Lower lobe of right lung (tissue), 2 donors: ENCODE measurements at regions not wholly inside any gene's neighbourhood (a gene's known extent, or its start where the extent isn't known, plus 50 kb on each side); places are given as distances from the start of the nearest gene placed in this dataset.

ENCODE experiments used
- ATAC-seq, 2 donors: fragments of 200-7000 bp; cut with Tn5 transposase; one replicate each; pipeline ENCODE4 v1.9.1; 2020 to 2022; ENCODE audit warnings: mild to moderate bottlenecking in 2 of 2, moderate library complexity in 2 of 2
- DNase-seq: peaks from one replicate; pipeline ENCODE4 v3.0.0-alpha.2; 2020
- H3K27ac ChIP-seq: fragments of 200-600 bp; one replicate; pipeline ENCODE4 v1.8.0; 2022
- H3K27me3 ChIP-seq: fragments of 200-600 bp; one replicate; pipeline ENCODE4 v1.8.0; 2022; ENCODE audit warnings: low read depth
- H3K36me3 ChIP-seq: fragments of 200-600 bp; one replicate; pipeline ENCODE4 v1.8.0; 2022; ENCODE audit warnings: mild to moderate bottlenecking
- H3K4me1 ChIP-seq: fragments of 200-600 bp; one replicate; pipeline ENCODE4 v1.8.0; 2022
- H3K4me3 ChIP-seq: fragments of 200-600 bp; one replicate; pipeline ENCODE4 v1.8.0; 2022; ENCODE audit warnings: mild to moderate bottlenecking
- H3K9me3 ChIP-seq: fragments of 200-600 bp; one replicate; pipeline ENCODE4 v1.8.0; 2022
- CTCF ChIP-seq: fragments of 200-600 bp; IDR thresholded peaks from one replicate; pipeline ENCODE4 v1.8.0; 2022; ENCODE audit warnings: antibody characterized with exemption, mild to moderate bottlenecking
- intact Hi-C: fragments of 100-400 bp; cut with DNase I; formaldehyde crosslinking; loops from one replicate; pipeline ENCODE4 v1.11.0; 2022
- donor health status: DM: no; HTN: yes; CAD: no; lungs with severe emphysema.

GRCh38 chrX:97844943-97845342, 961.2 kb downstream of the RPA4 start:
- TF ChIP-seq CTCF, result no peak
- ATAC-seq, result no peak
- no peak for DNase-seq
- intact Hi-C loops, result no loop called here
- H3K9me3 ChIP-seq, result no peaks in the 10 kb centered on the region
- H3K4me3 ChIP-seq, result no peak overlapping the region
- no peaks in the 10 kb centered on the region for H3K4me1 ChIP-seq
- H3K27ac ChIP-seq, result no peak overlapping the region
- no peaks in the 10 kb centered on the region for H3K27me3 ChIP-seq
- H3K36me3 ChIP-seq, result no peaks in the 10 kb centered on the region

GRCh38 chrX:97845451-97845850, 961.7 kb downstream of the RPA4 start:
- H3K27me3 ChIP-seq, result no peaks in the 10 kb centered on the region
- intact Hi-C loops, result no loop called here
- no peak overlapping the region for H3K27ac ChIP-seq
- ATAC-seq, result no peak
- no peak for TF ChIP-seq CTCF
- DNase-seq, result no peak
- H3K4me1 ChIP-seq, result no peaks in the 10 kb centered on the region
- no peak overlapping the region for H3K4me3 ChIP-seq
- no peaks in the 10 kb centered on the region for H3K9me3 ChIP-seq
- H3K36me3 ChIP-seq, result no peaks in the 10 kb centered on the region

- TF ChIP-seq CTCF, result no peak
- Histone ChIP-seq H3K27me3 (no peaks in the 10 kb centered on the region), H3K36me3 (no peaks in the 10 kb centered on the region), H3K4me1 (no peaks in the 10 kb centered on the region), H3K9me3 (no peaks in the 10 kb centered on the region), H3K4me3 (no peak overlapping the region), H3K27ac (no peak overlapping the region)
- DNase-seq (no peak), ATAC-seq (no peak)
- intact Hi-C loops, result no loop called here
Measured at GRCh38 chrX:97846228-97846627, 962.5 kb downstream of the RPA4 start.

GRCh38 chrX:97846718-97847237, 963.1 kb downstream of the RPA4 start:
- DNase-seq (no peak), ATAC-seq (no peak)
- Histone ChIP-seq H3K27me3 (no peaks in the 10 kb centered on the region), H3K36me3 (no peaks in the 10 kb centered on the region), H3K9me3 (no peaks in the 10 kb centered on the region), H3K4me3 (no peak overlapping the region), H3K4me1 (no peaks in the 10 kb centered on the region), H3K27ac (no peak overlapping the region)
- intact Hi-C loops, result no loop called here
- TF ChIP-seq CTCF, result no peak

- Histone ChIP-seq H3K9me3 (no peaks in the 10 kb centered on the region), H3K27ac (no peak overlapping the region), H3K4me3 (no peak overlapping the region), H3K27me3 (no peaks in the 10 kb centered on the region), H3K4me1 (no peaks in the 10 kb centered on the region), H3K36me3 (no peaks in the 10 kb centered on the region)
- DNase-seq, result no peak
- intact Hi-C loops, result no loop called here
- TF ChIP-seq CTCF, result no peak
- ATAC-seq, result no peak
Measured at GRCh38 chrX:97847885-97848679, 964.4 kb downstream of the RPA4 start.
